Neural crest cell (in vitro differentiated cells): ENCODE measurements at regions not wholly inside any gene's neighbourhood (a gene's known extent, or its start where the extent isn't known, plus 50 kb on each side); places are given as distances from the start of the nearest gene placed in this dataset.

Experiments used
- DNase-seq: peaks from one replicate; pipeline ENCODE4 v3.0.0; 2021; ENCODE audit warnings: low read depth, mixed read lengths, low spot score
- H3K27ac Mint-ChIP-seq: one replicate; pipeline ENCODE4 v1.8.0; 2021; ENCODE audit warnings: mild to moderate bottlenecking, mixed read lengths; ENCODE audit not compliant: unreplicated experiment
- H3K27me3 Mint-ChIP-seq: 2 replicates; pipeline ENCODE4 v1.8.0; 2021; ENCODE audit warnings: low read depth, mild to moderate bottlenecking, mixed read lengths
- H3K36me3 Mint-ChIP-seq: 2 replicates; pipeline ENCODE4 v1.8.0; 2021; ENCODE audit warnings: low read depth, mild to moderate bottlenecking, mixed read lengths
- H3K4me1 Mint-ChIP-seq: 2 replicates; pipeline ENCODE4 v1.8.0; 2021; ENCODE audit warnings: mixed read lengths
- H3K4me3 Mint-ChIP-seq: one replicate; pipeline ENCODE4 v1.8.0; 2021; ENCODE audit warnings: mild to moderate bottlenecking, mixed read lengths
- H3K9me3 Mint-ChIP-seq: 2 replicates; pipeline ENCODE4 v1.8.0; 2021; ENCODE audit warnings: mixed read lengths
- CTCF ChIP-seq: fragments of 200-600 bp; sonication (generic); conservative IDR thresholded peaks from 2 replicates; pipeline ENCODE4 v1.5.0; 2021; ENCODE audit warnings: antibody characterized with exemption, mild to moderate bottlenecking

GRCh38 chr2:80722803-80723202, 418.3 kb upstream of the LRRTM1 start:
- no peak overlapping the region for H3K4me3 Mint-ChIP-seq
- no peaks in the 10 kb centered on the region for H3K27me3 Mint-ChIP-seq
- no peak for TF ChIP-seq CTCF
- no peak overlapping the region for H3K27ac Mint-ChIP-seq
- H3K36me3 Mint-ChIP-seq = no peaks in the 10 kb centered on the region
- no peaks in the 10 kb centered on the region for H3K4me1 Mint-ChIP-seq
- DNase-seq = no peak
- H3K9me3 Mint-ChIP-seq = peaks cover 4% of the 10 kb centered on the region

- Mint-ChIP-seq H3K27ac (no peak overlapping the region), H3K4me1 (no peaks in the 10 kb centered on the region), H3K9me3 (no peaks in the 10 kb centered on the region), H3K27me3 (no peaks in the 10 kb centered on the region), H3K4me3 (no peak overlapping the region), H3K36me3 (no peaks in the 10 kb centered on the region)
- TF ChIP-seq CTCF = no peak
- no peak for DNase-seq
These were observed 415.1 kb upstream of the LRRTM1 start for GRCh38 chr2:80719607-80720006.

- no peak for DNase-seq
- no peak for TF ChIP-seq CTCF
These were observed 410.9 kb upstream of the LRRTM1 start for GRCh38 chr2:80715433-80715832.

GRCh38 chr2:80711915-80712314, 407.4 kb upstream of the LRRTM1 start:
- no peak overlapping the region for H3K27ac Mint-ChIP-seq
- no peaks in the 10 kb centered on the region for H3K36me3 Mint-ChIP-seq
- no peaks in the 10 kb centered on the region for H3K4me1 Mint-ChIP-seq
- TF ChIP-seq CTCF = no peak
- H3K27me3 Mint-ChIP-seq = no peaks in the 10 kb centered on the region
- H3K9me3 Mint-ChIP-seq = peaks cover 3% of the 10 kb centered on the region
- H3K4me3 Mint-ChIP-seq = no peak overlapping the region
- no peak for DNase-seq

More at GRCh38 chr2:80715433-80715832, 410.9 kb upstream of the LRRTM1 start:
- Mint-ChIP-seq H3K4me3 (no peak overlapping the region), H3K36me3 (no peaks in the 10 kb centered on the region), H3K4me1 (no peaks in the 10 kb centered on the region), H3K27me3 (no peaks in the 10 kb centered on the region), H3K27ac (no peak overlapping the region), H3K9me3 (no peaks in the 10 kb centered on the region)

GRCh38 chr2:80706951-80707350, 402.4 kb upstream of the LRRTM1 start:
- no peaks in the 10 kb centered on the region for H3K4me1 Mint-ChIP-seq
- H3K27me3 Mint-ChIP-seq = no peaks in the 10 kb centered on the region
- no peaks in the 10 kb centered on the region for H3K36me3 Mint-ChIP-seq
- no peak for TF ChIP-seq CTCF
- H3K9me3 Mint-ChIP-seq = peaks cover 3% of the 10 kb centered on the region
- no peak overlapping the region for H3K4me3 Mint-ChIP-seq
- DNase-seq = no peak
- no peak overlapping the region for H3K27ac Mint-ChIP-seq

- Mint-ChIP-seq H3K36me3 (no peaks in the 10 kb centered on the region), H3K9me3 (peaks cover 3% of the 10 kb centered on the region), H3K27me3 (no peaks in the 10 kb centered on the region), H3K4me1 (no peaks in the 10 kb centered on the region), H3K4me3 (no peak overlapping the region), H3K27ac (no peak overlapping the region)
- no peak for DNase-seq
- TF ChIP-seq CTCF = no peak
These were observed 402.0 kb upstream of the LRRTM1 start for GRCh38 chr2:80706541-80706940.
